Neural cell (in vitro differentiated cells): ENCODE measurements at regions not wholly inside any gene's neighbourhood (a gene's known extent, or its start where the extent isn't known, plus 50 kb on each side); places are given as distances from the start of the nearest gene placed in this dataset.

Experiments
- H2AFZ ChIP-seq: fragments of 200-600, 300-800 bp; sonication (generic), shearing (Covaris generic); 2 replicates; pipeline ENCODE4 v1.6.0; 2014; ENCODE audit warnings: low read depth, mild to moderate bottlenecking, antibody characterized with exemption, low read length, moderate library complexity
- H3F3A ChIP-seq: fragments of 200-600 bp; shearing (Covaris generic); 2 replicates; pipeline ENCODE4 v1.6.1; 2016; ENCODE audit warnings: mild to moderate bottlenecking, moderate library complexity, mixed read lengths, antibody characterized with exemption, low read length; ENCODE audit not compliant: insufficient read depth, poor library complexity, severe bottlenecking
- H3K27ac ChIP-seq: fragments of 200-600, 300-800 bp; sonication (generic), shearing (Covaris generic); 2 replicates; pipeline ENCODE4 v1.5.1; 2014; ENCODE audit warnings: mild to moderate bottlenecking, low read length, moderate library complexity
- H3K27me3 ChIP-seq: fragments of 300-800, 200-600 bp; sonication (generic), shearing (Covaris generic); 2 replicates; pipeline ENCODE4 v1.6.0; 2014; ENCODE audit warnings: mild to moderate bottlenecking, low read depth, low read length, moderate library complexity; ENCODE audit not compliant: insufficient read depth
- H3K36me3 ChIP-seq: fragments of 300-800, 200-600 bp; sonication (generic), shearing (Covaris generic); 2 replicates; pipeline ENCODE4 v1.5.1; 2014; ENCODE audit warnings: mild to moderate bottlenecking, antibody characterized with exemption, low read length, moderate library complexity; ENCODE audit not compliant: insufficient read depth
- H3K4me2 ChIP-seq: fragments of 300-800, 200-600 bp; sonication (generic), shearing (Covaris generic); 2 replicates; pipeline ENCODE4 v1.6.0; 2014; ENCODE audit warnings: mild to moderate bottlenecking, low read length
- H3K4me3 ChIP-seq: fragments of 300-800, 200-600 bp; sonication (generic), shearing (Covaris generic); 2 replicates; pipeline ENCODE4 v1.5.1; 2014; ENCODE audit warnings: mild to moderate bottlenecking, low read length, moderate library complexity
- H3K79me2 ChIP-seq: fragments of 200-600 bp; shearing (Covaris generic); replicated peaks from 2 replicates; pipeline ENCODE4 v1.6.0; 2014; ENCODE audit warnings: mild to moderate bottlenecking, low read length, moderate library complexity; ENCODE audit not compliant: insufficient read depth
- H3K9ac ChIP-seq: fragments of 300-800, 200-600 bp; sonication (generic), shearing (Covaris generic); 2 replicates; pipeline ENCODE4 v1.6.1; 2016; ENCODE audit warnings: mild to moderate bottlenecking, low read length, mixed read lengths
- H3K9me2 ChIP-seq: fragments of 200-600 bp; shearing (Covaris generic); 2 replicates; pipeline ENCODE4 v1.6.1; 2016; ENCODE audit warnings: mild to moderate bottlenecking, low read length, mixed read lengths; ENCODE audit not compliant: insufficient read depth
- H3K9me3 ChIP-seq: fragments of 200-600, 300-800 bp; sonication (generic), shearing (Covaris generic); 2 replicates; pipeline ENCODE4 v1.6.1; 2016; ENCODE audit warnings: mild to moderate bottlenecking, mixed run types, low read length, moderate library complexity, mixed read lengths
- H4K20me1 ChIP-seq: fragments of 200-600 bp; shearing (Covaris generic); 2 replicates; pipeline ENCODE4 v1.6.1; 2016; ENCODE audit warnings: mild to moderate bottlenecking, mixed run types; ENCODE audit not compliant: insufficient read depth
- CTCF ChIP-seq: fragments of 450-650 bp; IDR thresholded peaks from 2 replicates; pipeline ENCODE4 v1.5.1; 2014; ENCODE audit warnings: antibody characterized with exemption, mild to moderate bottlenecking, moderate library complexity; ENCODE audit not compliant: poor library complexity, severe bottlenecking
- EP300 ChIP-seq: fragments of 450-650 bp; conservative IDR thresholded peaks from 2 replicates; pipeline ENCODE4 v1.6.1; 2014; ENCODE audit warnings: antibody characterized with exemption, mild to moderate bottlenecking, moderate library complexity; ENCODE audit not compliant: poor library complexity, severe bottlenecking
- EZH2 ChIP-seq: fragments of 200-600, 300-800 bp; shearing (Covaris generic), sonication (generic); IDR thresholded peaks from 2 replicates; pipeline ENCODE4 v1.6.1; 2014; ENCODE audit warnings: antibody characterized with exemption, low read length, borderline replicate concordance, mild to moderate bottlenecking; ENCODE audit not compliant: insufficient read depth, poor library complexity, severe bottlenecking
- MXI1 ChIP-seq: fragments of 450-650 bp; conservative IDR thresholded peaks from 2 replicates; pipeline ENCODE4 v1.6.1; 2014; ENCODE audit warnings: antibody characterized with exemption, mild to moderate bottlenecking; ENCODE audit not compliant: poor library complexity, severe bottlenecking
- POLR2AphosphoS5 ChIP-seq: IDR thresholded peaks from 2 replicates; pipeline ENCODE4 v1.6.1; 2012
- RAD21 ChIP-seq: fragments of 450-650 bp; conservative IDR thresholded peaks from 2 replicates; pipeline ENCODE4 v1.6.1; 2014; ENCODE audit warnings: antibody characterized with exemption, mild to moderate bottlenecking, moderate library complexity
- REST ChIP-seq: IDR thresholded peaks from 2 replicates; pipeline ENCODE4 v1.6.1; 2012; ENCODE audit warnings: borderline replicate concordance
- SMC3 ChIP-seq: fragments of 450-650 bp; conservative IDR thresholded peaks from 2 replicates; pipeline ENCODE4 v1.6.1; 2014; ENCODE audit warnings: antibody characterized with exemption, mild to moderate bottlenecking, moderate library complexity; ENCODE audit not compliant: poor library complexity
- TAF1 ChIP-seq: IDR thresholded peaks from 2 replicates; pipeline ENCODE4 v1.6.1; 2012; ENCODE audit warnings: low read depth

- H3K4me3 ChIP-seq, result no peak overlapping the region
- no peaks in the 10 kb centered on the region for H4K20me1 ChIP-seq
- H3K9me3 ChIP-seq, result no peaks in the 10 kb centered on the region
- TF ChIP-seq SMC3 (no peak), POLR2AphosphoS5 (no peak), MXI1 (no peak), EZH2 (no peak), TAF1 (no peak)
- H3K4me2 ChIP-seq, result no peak overlapping the region
- no peaks in the 10 kb centered on the region for H3K36me3 ChIP-seq
- H2AFZ ChIP-seq, result no peak overlapping the region
- no peaks in the 10 kb centered on the region for H3K27me3 ChIP-seq
- H3K9ac ChIP-seq, result no peak overlapping the region
- no peak overlapping the region for H3K27ac ChIP-seq
- no peaks in the 10 kb centered on the region for H3F3A ChIP-seq
- H3K9me2 ChIP-seq, result no peaks in the 10 kb centered on the region
- no peaks in the 10 kb centered on the region for H3K79me2 ChIP-seq
These were observed 269.1 kb upstream of the CD180 start for GRCh38 chr5:67465537-67466207.

DNA sequence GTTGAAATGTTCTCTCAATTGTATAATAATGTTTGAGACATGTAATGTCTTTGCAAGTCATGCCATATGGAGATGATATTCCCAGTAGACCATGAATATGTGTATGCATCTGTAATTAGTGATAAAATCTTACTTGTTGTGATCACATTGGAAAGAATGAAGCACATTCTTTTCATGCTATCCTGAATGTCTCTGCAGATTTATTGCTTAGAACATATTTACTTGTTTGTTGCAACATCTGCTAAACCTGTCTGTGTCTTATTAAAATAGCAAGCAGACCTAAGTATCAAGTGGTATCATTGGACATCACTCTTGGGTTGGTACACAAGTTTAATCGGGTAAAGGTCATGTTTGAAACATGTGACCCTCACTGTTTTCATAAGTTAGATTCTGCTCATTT, 265.5 kb upstream of the CD180 start:
- H3K27me3 ChIP-seq, result no peaks in the 10 kb centered on the region
- no peaks in the 10 kb centered on the region for H4K20me1 ChIP-seq
- H3K9me3 ChIP-seq, result no peaks in the 10 kb centered on the region
- H2AFZ ChIP-seq, result no peak overlapping the region
- H3K27ac ChIP-seq, result no peak overlapping the region
- no peaks in the 10 kb centered on the region for H3F3A ChIP-seq
- H3K36me3 ChIP-seq, result no peaks in the 10 kb centered on the region
- no peaks in the 10 kb centered on the region for H3K79me2 ChIP-seq
- TF ChIP-seq EZH2, result no peak
- no peak for TF ChIP-seq CTCF
- no peak for TF ChIP-seq SMC3
- no peak for TF ChIP-seq EP300
- TF ChIP-seq RAD21, result no peak
- TF ChIP-seq REST, result no peak
- no peak for TF ChIP-seq POLR2AphosphoS5
- no peak for TF ChIP-seq MXI1
- H3K9me2 ChIP-seq, result no peaks in the 10 kb centered on the region
- H3K4me2 ChIP-seq, result no peak overlapping the region
- no peak overlapping the region for H3K4me3 ChIP-seq
- H3K9ac ChIP-seq, result no peak overlapping the region
